ENCODE measurements at regions not wholly inside any gene's neighbourhood (a gene's known extent, or its start where the extent isn't known, plus 50 kb on each side); places are given as distances from the start of the nearest gene placed in this dataset.

GRCh38 chr20:24896984-24897383, 52.1 kb upstream of the CST7 start:
- TF ChIP-seq CTCF (IDR thresholded peaks at IDR 0.05) = no peak
- TF ChIP-seq POLR2A (IDR thresholded peaks at IDR 0.05) = no peak
- no peak for TF ChIP-seq EP300 (IDR thresholded peaks at IDR 0.05; ENCODE audit: low read depth)
- TF ChIP-seq POLR2AphosphoS5 (IDR thresholded peaks at IDR 0.05) = no peak

Data from transverse colon (tissue), 4 donors.